NCI-H345 treated with DMSO at 0.1 percent for 48 hours (cell line): ENCODE measurements at regions not wholly inside any gene's neighbourhood (a gene's known extent, or its start where the extent isn't known, plus 50 kb on each side); places are given as distances from the start of the nearest gene placed in this dataset.

ENCODE experiments used
- DNase-seq: peaks from one replicate; lab custom pipeline; 2025; ENCODE audit not compliant: unreplicated experiment; lab: John Stamatoyannopoulos, UW

DNA sequence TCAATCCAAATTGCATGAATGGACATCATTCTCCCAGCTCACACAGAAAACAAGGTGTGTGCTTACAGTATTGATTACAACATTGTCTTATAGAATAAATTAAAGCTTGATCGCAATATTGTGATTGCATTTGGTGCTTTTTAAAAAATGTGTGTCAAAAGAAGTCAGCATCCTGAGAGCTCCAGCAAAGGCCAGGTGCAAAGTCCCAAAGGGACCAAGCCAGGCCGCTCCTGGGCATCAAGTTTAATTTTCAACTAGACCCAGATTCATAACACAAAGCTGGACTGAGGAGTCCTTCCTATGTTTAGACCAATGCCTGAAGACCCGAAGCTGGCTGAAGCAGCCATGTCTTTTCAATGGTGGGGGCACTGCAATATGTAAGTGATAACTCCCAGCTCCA lies 295.6 kb downstream of the IRX2 start:
- DNase-seq, result no peak

DNA sequence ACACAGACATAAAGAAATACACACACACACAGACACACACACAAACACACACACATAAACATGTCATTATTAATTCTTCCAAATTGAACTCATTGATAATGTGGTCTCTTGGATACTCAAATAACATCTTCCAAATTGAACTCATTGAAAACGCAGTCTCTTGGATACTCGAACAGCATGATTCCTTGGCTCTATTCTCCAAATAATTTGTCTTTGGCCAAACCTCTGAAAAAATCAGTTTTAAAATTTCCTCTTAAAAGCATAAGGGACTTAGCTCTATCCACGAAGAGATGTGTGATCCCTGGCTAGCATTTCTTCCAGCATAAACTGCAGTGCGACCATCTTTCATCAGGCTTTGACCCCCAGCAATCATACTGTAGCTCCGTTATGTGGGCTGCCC lies 296.6 kb downstream of the IRX2 start:
- DNase-seq, result no peak

DNA sequence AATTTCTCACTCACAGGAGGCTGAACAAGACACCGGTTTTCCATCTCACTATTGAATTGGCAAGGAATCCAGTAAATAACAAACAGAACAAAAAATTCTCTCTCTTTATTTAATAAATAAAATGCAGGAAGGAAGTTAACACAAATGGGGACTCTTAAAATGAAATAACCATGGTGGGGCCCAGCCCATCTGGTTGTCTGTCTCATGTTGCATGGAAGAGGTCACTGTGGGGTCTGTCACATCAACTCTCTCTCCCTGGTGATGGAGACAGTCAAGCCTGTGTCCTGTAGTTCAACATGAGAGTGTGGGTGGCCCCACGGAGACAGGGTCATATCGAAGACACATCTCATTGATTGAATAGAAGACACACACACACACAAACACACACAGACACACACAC lies 297.7 kb downstream of the IRX2 start:
- DNase-seq, result no peak

DNA sequence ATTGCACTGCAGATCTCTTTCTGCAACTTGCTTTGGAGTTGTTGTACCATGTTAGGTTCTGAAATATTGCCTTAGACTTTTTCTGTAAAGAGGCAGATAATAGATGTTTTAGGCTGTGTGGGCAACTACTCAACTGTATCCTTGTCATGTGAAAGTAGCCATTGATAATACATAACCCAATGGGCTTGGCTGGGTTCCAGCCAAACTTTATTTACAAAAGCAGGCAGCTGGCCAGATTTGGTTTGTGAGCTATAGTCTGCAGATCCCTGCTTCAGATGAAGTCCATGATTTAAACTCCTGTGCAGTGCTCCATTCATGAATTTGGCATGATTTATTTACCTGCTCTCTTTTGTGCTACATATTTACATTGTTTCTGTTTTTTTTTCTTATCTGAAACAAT lies 300.4 kb downstream of the IRX2 start:
- peak; percentile 42 for DNase-seq

DNA sequence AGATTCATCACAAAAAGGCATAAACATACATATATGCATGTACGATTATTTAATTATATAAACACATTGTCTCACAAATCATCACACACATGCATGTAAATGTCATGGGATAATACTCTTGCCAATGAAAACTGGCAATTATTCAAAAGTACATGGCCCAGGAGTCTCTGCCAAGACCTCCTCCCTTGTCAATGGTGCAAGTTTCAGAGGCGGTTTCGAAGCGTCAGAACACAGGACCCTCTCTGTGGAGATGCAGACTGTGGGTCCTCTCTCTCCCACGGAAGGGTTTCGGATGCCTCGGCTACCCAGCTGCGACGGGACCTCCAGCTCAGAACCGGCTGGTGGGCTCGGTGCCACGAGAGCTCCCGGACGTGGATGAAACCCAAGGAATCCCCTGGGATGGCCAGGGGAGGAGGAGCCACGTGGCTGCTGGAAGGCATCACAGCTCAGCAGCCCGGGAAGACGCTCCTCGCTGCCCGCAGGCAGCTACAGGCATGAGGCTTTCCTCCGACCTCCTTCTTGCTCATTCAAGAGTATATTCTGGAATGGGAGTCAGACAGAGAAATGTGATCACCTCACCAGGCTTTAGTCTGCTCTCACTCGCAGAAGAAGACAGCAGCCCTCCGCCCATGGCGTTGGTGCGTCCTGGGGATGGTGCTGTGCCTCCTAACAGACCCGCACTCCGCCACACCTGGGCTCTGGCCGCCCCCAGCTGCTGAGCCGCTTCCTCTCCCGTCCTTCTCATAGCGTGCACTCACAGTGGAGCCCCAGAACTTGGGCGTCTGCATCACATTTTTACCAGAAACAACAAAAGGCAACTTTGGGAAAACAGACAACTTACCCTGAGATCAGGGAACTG lies 308.8 kb downstream of the IRX2 start:
- DNase-seq, result no peak

DNA sequence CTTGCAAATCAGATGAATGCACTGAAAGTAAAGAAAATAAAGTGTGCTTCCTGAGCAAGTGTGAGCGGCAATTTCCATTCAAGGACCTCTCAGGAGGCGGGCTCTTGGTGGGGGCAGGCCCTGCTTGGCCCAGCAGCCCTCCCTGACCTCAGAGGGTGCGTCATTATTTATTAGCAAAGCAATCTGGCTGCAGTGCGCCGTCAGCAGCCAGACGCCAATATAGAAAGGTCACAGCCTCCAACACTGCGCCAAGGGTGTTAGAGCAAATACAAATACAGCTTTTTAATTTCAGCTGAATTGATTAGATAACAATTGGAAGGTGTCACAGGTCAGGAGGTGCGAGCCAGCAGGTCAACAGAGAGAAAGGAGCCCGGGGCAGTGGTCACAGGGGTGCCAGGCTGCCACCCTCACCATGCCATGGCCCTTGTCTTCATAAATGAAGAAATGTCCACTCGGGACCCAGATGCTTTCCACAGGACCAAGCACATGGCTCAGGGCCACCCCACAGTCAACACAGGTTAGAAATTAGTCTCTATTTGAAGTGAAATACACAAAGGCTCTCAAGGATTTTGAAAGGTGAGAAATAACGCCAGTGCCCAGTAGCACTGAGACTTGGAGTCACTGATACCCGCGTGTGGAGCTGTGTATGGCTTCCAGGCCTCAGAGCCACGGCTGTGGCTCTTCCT lies 309.8 kb downstream of the IRX2 start:
- no peak for DNase-seq

DNA sequence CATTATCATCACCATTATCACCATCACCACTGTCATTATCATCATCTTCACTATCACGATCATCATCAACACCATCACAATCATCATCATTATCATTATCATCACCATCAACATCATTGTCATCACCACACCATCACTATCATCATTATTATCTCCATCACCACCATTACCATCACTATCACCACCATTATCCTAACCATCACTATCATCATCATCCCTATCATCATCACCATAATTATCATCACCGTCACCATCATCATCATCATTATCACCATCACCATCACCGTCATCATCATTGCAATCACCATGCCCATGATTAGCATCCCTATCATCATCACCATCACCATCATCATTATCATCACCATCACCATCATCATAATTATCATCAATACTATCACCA lies 311.9 kb downstream of the IRX2 start:
- DNase-seq, result no peak

DNA sequence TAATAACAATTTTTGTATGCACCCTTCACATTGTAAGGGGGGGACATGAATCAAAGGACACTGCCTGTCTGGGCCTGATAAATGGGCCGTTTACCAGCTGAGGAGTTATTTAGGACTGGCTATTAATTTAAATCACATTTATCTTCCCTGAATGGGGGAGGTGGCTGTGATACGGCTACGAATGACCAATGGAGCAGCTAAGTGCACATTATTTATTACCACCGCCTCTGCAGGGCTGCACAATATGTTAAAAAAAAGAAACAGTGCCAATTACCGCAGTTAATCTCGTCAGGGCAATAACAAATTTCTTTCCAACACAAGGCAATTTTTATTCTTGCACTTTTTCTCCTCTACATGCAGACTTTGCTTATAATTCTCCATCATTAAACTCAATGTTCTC lies 318.4 kb downstream of the IRX2 start:
- no peak for DNase-seq

DNA sequence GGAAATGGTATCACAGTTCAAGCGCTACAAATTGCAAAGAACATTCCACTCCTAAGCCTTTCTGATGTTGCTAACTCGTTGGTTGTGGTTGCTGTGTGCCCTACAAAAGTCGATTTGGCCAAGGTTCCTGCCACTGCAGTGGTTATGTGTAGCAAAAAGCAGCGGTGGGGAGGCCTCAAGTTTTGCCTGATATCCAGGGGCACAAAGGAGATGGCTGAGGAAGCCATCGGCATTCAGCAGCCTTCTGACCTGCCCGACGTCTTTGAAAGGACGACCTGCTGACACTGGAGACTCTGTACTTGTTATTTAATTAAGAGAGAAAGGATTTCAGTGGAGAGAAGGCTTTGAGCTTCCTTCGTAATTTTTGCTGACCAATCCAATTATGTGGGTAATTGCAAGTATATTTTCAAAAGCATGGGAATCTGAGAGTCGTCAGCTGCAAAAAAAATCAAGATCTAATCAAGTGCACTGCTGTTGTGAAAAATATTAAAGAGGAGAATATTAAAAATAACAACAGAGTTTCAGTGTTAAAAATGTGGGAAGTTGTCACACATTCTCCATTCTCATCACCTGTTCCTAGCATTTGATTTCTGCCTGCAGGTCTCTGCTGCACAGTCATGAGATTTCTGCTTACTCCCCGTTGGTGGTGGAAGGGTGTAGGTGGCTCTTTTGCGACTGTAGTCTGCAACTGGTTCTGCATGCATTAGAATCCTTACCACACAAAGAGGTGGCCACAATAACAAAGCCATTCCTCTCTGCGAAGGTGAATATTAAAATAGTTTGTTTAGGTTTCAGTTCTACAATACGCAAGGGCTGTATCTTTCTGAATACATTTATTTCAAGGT lies 319.2 kb downstream of the IRX2 start:
- DNase-seq, result no peak

DNA sequence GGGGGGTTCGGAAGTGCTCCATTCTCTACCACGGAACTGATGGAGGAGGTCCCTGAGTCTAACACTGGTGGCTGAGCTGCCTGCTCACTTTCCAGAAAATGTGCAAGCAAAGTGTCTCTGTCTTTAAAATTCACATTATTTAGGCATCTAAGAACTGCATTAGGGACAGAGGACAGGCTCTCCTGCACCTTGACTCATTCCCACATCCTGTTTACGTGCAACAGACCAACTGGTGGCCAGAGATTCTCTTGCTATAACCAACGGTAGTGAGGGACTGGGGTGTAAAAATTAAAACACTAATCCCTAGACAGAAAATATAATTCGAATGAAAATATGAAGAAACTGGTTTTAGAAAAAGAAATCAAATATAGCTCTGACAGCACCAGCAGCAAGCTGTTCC lies 320.9 kb downstream of the IRX2 start:
- peak; percentile 100 for DNase-seq

DNA sequence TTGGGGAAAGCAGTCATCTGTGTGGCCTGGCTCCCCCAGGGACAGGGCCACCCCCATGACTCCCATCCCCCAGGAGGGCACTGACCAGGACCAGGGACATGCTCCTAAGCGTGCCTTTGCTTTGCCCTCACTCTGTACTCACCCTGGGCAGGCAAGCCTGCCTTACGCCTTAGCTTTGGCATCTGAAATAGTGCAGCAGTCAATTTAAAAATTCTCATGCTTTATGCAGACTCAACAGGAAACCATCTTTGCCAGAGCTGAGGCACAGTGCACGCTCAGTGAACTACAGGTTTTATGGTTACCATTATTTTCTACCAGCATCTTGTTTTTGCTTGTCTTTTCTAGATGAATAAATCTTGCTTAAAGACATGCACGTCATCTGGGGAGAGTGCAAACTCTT lies 323.5 kb downstream of the IRX2 start:
- no peak for DNase-seq

DNA sequence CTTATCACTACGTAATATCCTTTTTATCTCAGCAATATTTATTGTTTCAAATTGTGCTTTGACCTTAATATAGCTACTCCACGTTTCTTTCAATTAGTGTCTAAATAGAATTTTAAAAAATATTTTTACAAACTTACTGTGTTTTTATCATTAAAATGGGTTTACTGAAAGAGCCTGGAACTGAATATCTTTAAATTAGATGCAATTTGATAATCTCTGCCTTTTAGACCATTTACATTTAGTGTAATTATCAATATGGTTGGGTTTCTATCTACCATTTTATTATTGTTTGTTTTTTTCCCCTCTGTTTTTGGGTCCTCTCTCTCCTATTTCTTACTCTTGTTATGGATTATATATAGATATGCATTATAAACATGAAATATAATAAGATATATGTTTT lies 327.8 kb downstream of the IRX2 start:
- no peak for DNase-seq

DNA sequence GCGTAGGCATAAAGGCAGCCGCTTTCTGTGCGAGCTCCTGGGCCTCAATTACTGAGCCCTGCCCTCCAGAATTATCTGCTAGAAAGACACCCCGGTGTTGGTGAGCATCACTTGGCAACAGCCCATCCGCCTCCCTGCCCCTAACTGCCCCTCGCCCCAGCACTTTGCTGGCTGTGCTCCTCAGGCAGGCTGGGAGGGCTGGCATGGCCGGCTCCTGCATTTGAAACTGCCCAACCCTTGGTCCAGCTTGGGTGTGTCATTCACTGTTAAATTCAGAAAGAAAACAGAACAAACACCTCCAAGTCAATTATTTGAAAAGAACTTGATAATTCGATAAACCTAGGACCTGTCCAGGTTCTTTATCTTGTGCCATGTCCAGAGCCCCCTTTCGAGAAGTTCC lies 334.2 kb downstream of the IRX2 start:
- DNase-seq, result no peak

DNA sequence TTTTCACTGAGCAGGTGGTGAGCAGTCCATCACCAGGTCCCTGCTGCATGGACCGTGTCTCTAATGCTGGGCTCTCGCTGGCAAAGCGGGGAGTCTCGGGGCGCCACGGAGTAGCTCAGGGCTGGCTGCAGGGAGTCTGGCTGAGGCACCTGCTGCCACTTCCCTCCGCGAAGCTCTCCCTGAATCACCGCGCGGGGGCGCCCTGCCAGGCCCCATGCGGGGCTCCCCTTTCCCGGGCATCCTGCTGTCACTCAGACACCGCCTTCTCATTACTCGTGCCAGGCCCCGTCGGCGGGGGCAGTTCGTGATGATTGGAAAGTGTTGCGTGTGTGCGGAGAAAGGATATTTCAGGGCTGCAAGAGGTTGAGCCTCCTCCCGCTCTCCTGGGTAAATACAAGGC lies 335.8 kb downstream of the IRX2 start:
- DNase-seq, result no peak

DNA sequence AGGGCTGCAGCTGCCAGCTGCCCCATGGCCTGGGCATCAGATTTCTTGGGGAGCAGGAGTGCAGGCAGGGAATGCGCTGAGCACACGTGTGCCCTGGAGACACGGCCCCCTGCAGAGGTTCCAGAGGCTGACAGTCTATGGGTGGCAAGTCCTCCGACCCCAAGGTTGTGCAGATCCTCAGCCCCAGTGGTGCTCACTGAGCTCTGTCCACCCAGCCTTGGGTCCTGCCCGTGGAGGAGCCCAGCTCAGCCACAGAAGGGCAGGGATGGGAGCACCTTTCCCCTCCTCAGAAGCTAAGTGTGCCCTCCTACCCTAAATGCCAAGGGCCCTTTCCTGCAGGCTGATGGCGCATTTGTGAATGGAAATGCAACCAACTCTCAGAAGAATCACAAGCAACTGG lies 341.0 kb downstream of the IRX2 start:
- no peak for DNase-seq

DNA sequence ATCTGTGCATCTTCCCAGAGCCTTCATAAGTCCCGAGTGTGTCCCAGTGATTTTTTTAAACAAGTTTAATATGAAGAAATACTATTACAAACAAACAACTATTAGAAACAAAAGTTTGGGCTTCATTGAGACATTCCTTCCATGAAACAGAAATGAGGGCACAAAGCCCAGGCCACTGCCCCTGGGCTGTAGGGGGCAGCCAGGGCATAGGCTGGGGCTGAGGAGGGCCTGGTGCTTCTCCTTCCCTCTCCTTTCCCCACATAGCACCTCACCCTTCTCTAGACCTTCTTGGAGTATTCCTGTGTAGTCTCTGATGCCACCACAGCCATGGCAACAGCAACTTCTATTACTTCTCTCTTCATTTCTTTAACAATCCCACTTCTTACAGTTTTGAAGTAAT lies 348.2 kb downstream of the IRX2 start:
- DNase-seq, result no peak

DNA sequence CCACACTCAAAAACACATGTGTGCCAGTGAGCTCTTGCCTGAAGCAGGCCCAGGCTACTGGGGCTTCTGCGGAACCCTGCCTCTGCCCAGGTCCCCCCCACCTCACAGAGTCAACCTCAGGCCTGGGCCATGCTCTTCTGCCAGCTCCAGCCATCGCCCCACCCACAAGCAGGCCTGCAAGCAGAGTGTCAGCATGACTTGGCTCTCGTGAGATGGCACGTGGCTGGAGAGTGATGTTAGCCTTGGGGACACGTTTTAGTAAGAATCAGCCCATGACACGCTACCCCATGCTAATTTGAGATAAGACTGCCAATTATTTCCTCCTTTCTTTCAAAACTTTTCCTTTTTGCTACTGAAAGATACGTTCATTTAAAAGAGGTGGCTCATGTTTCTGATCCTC lies 351.7 kb downstream of the IRX2 start:
- DNase-seq, result no peak

DNA sequence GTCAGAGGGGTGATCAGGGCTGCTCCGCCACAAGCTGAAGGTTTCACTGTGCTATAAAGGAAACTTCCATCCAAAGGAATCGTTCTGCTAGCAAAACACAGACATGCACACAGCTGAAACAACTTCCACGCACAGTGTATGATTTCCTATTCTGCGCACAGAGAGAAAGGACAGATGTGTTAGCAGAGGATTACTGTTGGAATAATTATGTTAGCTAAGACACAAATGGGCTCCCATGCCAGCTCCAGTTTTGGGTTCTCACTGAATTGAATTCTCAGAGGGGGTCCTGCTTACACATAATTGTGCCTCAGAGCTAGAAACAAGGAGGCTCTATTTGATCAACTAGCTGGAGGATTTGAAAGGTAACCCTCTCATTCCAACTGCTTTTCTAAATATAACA lies 352.4 kb downstream of the IRX2 start:
- DNase-seq, result no peak

DNA sequence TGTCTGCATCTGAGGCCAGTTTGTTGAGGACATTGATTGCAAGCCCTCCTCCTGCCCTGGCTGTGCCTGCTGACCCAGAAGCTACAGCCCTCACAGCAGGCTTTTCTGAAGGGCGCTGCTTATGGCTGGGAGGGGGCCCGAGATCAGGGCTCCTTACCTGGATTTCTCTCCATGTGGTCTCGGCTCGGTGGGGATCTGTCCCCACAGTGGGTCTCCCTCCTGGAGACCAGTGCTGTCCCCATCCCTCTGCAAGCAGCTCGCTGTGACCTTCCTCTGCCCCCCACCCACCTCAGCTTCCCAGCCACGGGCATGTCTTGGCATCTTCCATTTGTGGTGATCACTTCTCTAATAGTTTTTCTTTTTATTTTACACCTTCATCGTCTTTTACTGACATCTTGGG lies 357.9 kb downstream of the IRX2 start:
- no peak for DNase-seq

DNA sequence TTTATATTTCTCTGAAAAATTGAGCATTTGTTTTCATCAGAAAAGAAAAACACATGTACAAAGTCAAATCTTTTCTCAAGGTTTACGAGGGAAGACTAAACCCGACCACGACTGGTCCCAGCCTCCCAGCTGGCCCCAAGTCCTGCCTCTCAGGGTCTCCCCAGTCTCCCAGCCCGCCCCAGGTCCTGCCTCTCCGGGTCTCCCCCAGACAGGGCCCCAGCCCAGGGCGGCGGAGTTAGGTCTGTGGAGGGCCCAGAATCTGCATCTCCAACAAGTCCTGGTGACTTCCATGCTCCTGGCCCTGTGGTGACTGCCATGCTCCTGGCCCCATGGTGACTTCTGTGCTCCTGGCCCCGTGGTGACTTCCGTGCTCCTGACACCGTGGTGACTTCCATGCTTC lies 359.9 kb downstream of the IRX2 start:
- no peak for DNase-seq

DNA sequence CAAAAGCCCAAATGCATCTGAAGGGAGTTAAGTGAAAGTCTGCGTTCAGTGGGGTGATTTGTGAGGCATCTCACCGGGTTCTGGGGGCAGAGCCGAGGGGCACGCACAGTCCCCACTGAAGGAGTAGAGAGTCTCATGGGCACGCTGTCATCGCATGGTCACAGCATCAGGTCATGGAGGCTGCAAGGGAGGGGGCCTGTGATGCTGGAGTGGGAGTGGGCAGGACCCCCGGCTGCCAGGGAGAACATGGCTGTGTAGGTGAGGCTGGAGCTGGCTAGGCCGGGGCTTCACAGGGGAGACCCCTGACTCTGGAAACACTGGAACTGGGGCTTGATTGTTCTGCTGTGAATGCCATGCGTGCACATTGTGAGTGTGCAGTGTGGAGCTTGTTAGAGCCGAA lies 360.5 kb downstream of the IRX2 start:
- no peak for DNase-seq

DNA sequence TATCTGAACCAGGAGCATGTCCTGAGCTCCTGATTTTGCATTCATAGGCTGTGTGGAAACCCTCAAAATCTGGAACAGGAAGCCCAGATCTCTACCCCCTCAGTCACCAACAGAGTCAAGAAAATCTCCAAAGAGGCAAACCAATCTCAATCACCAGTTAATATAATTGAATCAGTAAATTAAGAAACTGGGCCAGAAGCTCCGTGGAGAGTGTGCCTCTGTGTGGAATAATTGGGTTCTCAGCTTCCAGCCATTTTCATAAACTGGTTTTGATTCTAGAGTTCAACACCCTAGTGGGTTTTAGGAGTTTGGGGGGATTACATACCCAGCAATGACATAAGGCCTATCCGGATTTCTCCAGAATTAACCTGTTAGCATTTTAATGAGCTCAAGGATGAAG lies 362.9 kb downstream of the IRX2 start:
- no peak for DNase-seq
